ENCODE measurements at regions not wholly inside any gene's neighbourhood (a gene's known extent, or its start where the extent isn't known, plus 50 kb on each side); places are given as distances from the start of the nearest gene placed in this dataset.

DNA sequence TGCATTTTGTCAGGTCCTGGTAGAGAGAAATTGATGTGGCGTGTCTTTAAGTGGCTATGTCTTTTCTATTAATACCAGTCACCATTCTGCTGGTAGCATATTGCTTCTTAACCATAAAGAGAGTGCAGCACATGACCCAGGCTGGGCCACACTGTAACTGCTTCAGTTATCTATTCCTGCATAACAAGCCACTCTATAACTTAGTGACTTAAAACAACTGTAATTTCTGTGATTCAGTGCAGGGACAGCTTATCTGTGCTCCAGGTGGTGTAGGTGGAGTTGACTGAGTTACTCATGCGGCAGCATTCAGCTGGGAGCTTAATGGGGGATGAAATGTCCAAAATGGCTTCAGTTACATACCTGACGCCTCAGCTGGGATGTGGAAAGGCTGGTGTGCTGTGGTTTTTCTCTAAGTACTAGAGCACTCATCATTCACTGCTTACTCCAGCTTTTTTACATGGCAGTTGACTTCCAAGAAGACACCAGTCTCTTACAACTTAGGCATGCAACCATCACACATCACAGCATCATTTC is 742.4 kb downstream of the SATB2 start:
- Histone ChIP-seq H3K36me3 (ENCODE audit: control insufficient read depth in 2 of 2, extremely low read depth in 1 of 2, insufficient read depth in 2 of 2, low read length in 2 of 2) (no peaks in the 10 kb centered on the region), H3K9me3 (replicated peaks; ENCODE audit: control insufficient read depth, insufficient read depth, low read length) (peaks cover 4% of the 10 kb centered on the region), H3K4me2 (ENCODE audit: insufficient read depth, low read length) (no peak overlapping the region), H3K27me3 (ENCODE audit: control insufficient read depth in 2 of 2, insufficient read depth in 2 of 2, low read length in 2 of 2) (no peaks in the 10 kb centered on the region), H3K4me1 (ENCODE audit: control insufficient read depth, extremely low read depth, insufficient read depth, low read length) (no peaks in the 10 kb centered on the region), H3K9me1 (replicated peaks; ENCODE audit: control insufficient read depth, extremely low read depth, insufficient read depth, low read length) (no peaks in the 10 kb centered on the region), H3K4me3 (replicated peaks in 1 of 3; ENCODE audit: insufficient read depth in 1 of 3, low read depth in 1 of 3, low read length in 3 of 3) (no peak overlapping the region), H3K27ac (ENCODE audit: insufficient read depth, low read depth, low read length) (no peak overlapping the region), H3K79me2 (ENCODE audit: control insufficient read depth, insufficient read depth, low read length) (no peaks in the 10 kb centered on the region), H4K20me1 (replicated peaks; ENCODE audit: control insufficient read depth, extremely low read depth, insufficient read depth, low read length) (no peaks in the 10 kb centered on the region), H2AFZ (ENCODE audit: low read depth, low read length) (no peak overlapping the region), H3K9ac (replicated peaks; ENCODE audit: extremely low read depth, insufficient read depth, low read length) (no peak overlapping the region)
- no peak for DNase-seq (ENCODE audit: low read depth, low spot score)
- dilution Hi-C loops (cut with MboI; ENCODE audit: extremely low pct_ligation_motif_present, low sequenced_read_pairs), result no loop called here
- BruUV-seq (replicated peaks), result no TSS peak
- TF ChIP-seq, protein P1, sequence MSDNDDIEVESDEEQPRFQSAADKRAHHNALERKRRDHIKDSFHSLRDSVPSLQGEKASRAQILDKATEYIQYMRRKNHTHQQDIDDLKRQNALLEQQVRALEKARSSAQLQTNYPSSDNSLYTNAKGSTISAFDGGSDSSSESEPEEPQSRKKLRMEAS (IDR thresholded peaks at IDR 0.05; ENCODE audit: insufficient read depth, insufficient read length), result no peak
- TF ChIP-seq MYC (IDR thresholded peaks at IDR 0.05; ENCODE audit: low read depth, low read length), result no peak
- no peak for TF ChIP-seq GATA2 (IDR thresholded peaks at IDR 0.05; ENCODE audit: insufficient read depth, insufficient read length, low read depth, low read length)
- TF ChIP-seq JUN (IDR thresholded peaks at IDR 0.05; ENCODE audit: borderline replicate concordance, insufficient read depth, insufficient read length, low read depth), result no peak
- no peak for TF ChIP-seq POLR2AphosphoS5 (IDR thresholded peaks at IDR 0.05; ENCODE audit: insufficient read depth, low read depth, low read length)
- TF ChIP-seq EZH2 (IDR thresholded peaks at IDR 0.05; ENCODE audit: borderline replicate concordance, low read depth, low read length, severe bottlenecking), result no peak
- TF ChIP-seq CTCF (IDR thresholded peaks at IDR 0.05; ENCODE audit: extremely low read depth in 1 of 2, insufficient read depth in 1 of 2, low read depth in 1 of 2, low read length in 2 of 2), result no peak
- TF ChIP-seq FOS (IDR thresholded peaks at IDR 0.05; ENCODE audit: borderline replicate concordance, insufficient read depth, low read length), result no peak
- ChIA-PET CTCF (no interaction called here), POLR2A (no interaction called here)
- intact Hi-C loops (cut with micrococcal nuclease), result no loop called here
- FAIRE-seq, result no peak
